Left lung (tissue), 4 donors: ENCODE measurements at regions not wholly inside any gene's neighbourhood (a gene's known extent, or its start where the extent isn't known, plus 50 kb on each side); places are given as distances from the start of the nearest gene placed in this dataset.
"Not testable (repeated sequence)": the region's sequence is repeated elsewhere in the genome, so short reads cannot be mapped to it uniquely, and the experiment has no call there.

Experiments used
- ATAC-seq: fragments of 200-7000 bp; cut with Tn5 transposase; one replicate; pipeline ENCODE4 v1.9.1; 2020; ENCODE audit warnings: moderate library complexity
- DNase-seq, 4 donors: peaks; one replicate each; pipeline ENCODE4 v3.0.0-alpha.2; 2013 to 2020
- H3K27ac ChIP-seq, 2 donors: fragments of 200-600 bp; sonication (generic) in 1 of 2; one replicate each; pipeline versions ENCODE4 v1.5.0 to v1.8.0; 2020 to 2021
- H3K27me3 ChIP-seq, 2 donors: fragments of 200-600 bp; sonication (generic) in 1 of 2; one replicate each; pipeline versions ENCODE4 v1.5.0 to v1.8.0; 2020 to 2021
- H3K36me3 ChIP-seq, 2 donors: fragments of 200-600 bp; sonication (generic) in 1 of 2; one replicate each; pipeline versions ENCODE4 v1.5.0 to v1.8.0; 2020 to 2021
- H3K4me1 ChIP-seq, 2 donors: fragments of 200-600 bp; one replicate each; pipeline ENCODE4 v1.8.0; 2021
- H3K4me3 ChIP-seq, 2 donors: fragments of 200-600 bp; sonication (generic) in 1 of 2; one replicate each; pipeline versions ENCODE4 v1.5.0 to v1.8.0; 2020 to 2021; ENCODE audit warnings: mild to moderate bottlenecking in 1 of 2
- H3K9me3 ChIP-seq, 2 donors: fragments of 200-600 bp; sonication (generic) in 1 of 2; one replicate each; pipeline versions ENCODE4 v1.5.0 to v1.8.0; 2020 to 2021
- intact Hi-C, 2 donors: fragments of 100-400 bp; cut with DNase I; formaldehyde crosslinking; loops; one replicate each; pipeline versions ENCODE4 v1.11.2 to v1.14.2; 2022
- TF ChIP-seq, protein P1 (sequence below), 2 donors: fragments of 200-600 bp; sonication (generic) in 1 of 2; IDR thresholded peaks; one replicate each; pipeline versions ENCODE4 v1.5.0 to v1.8.0; 2021; ENCODE audit warnings: antibody characterized with exemption in 2 of 2
- donor health status: DM: no; HTN: yes; CAD: no.
- donor health status: DM: no; HTN: no; CAD: no.

- ATAC-seq (no peak), DNase-seq (no peak)
- TF ChIP-seq, protein P1, sequence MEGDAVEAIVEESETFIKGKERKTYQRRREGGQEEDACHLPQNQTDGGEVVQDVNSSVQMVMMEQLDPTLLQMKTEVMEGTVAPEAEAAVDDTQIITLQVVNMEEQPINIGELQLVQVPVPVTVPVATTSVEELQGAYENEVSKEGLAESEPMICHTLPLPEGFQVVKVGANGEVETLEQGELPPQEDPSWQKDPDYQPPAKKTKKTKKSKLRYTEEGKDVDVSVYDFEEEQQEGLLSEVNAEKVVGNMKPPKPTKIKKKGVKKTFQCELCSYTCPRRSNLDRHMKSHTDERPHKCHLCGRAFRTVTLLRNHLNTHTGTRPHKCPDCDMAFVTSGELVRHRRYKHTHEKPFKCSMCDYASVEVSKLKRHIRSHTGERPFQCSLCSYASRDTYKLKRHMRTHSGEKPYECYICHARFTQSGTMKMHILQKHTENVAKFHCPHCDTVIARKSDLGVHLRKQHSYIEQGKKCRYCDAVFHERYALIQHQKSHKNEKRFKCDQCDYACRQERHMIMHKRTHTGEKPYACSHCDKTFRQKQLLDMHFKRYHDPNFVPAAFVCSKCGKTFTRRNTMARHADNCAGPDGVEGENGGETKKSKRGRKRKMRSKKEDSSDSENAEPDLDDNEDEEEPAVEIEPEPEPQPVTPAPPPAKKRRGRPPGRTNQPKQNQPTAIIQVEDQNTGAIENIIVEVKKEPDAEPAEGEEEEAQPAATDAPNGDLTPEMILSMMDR (IDR thresholded peaks at IDR 0.05), result no peak
Measured at GRCh38 chrX:118231464-118231863, 114.4 kb upstream of the WDR44 start.

DNA sequence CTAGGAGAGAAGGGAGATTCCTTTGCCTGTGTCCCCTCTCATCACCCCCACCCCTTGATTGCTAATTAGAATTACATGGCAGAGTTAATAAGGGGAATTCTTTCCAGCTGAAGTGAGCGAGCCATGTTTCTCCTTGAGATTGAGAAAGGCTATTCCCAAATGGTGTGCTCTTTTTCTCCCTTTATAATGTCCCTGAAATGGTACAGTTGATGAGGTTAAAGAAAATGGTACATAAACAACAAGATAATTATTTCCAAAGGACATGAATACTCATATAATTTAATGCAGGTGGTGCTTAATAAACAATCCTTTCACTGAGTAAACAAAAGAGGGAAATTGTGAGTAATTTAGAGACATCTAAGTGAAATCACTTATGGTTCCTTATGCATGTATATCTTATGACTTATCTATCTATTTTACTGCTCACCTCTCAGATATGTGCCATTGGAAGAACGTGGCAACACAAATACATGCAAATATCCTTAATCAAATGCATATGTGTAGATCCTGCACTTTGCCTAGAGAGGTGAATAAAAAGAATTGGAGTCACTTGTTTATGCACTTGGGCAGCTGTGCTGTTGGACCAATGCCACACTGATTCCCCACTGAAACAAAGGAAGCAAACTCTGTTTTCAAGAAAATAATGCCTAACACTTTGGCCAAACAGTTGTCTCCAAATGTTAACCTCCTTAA lies 106.6 kb upstream of the WDR44 start:
- H3K9me3 ChIP-seq, result no peaks in the 10 kb centered on the region
- DNase-seq, result no peak
- TF ChIP-seq, protein P1 (IDR thresholded peaks at IDR 0.05), result no peak

More at GRCh38 chrX:118231464-118231863, 114.4 kb upstream of the WDR44 start:
- intact Hi-C loops, result no loop called here
- Histone ChIP-seq H3K4me3 (no peak overlapping the region), H3K27me3 (no peaks in the 10 kb centered on the region), H3K36me3 (no peaks in the 10 kb centered on the region), H3K9me3 (no peaks in the 10 kb centered on the region), H3K4me1 (no peaks in the 10 kb centered on the region), H3K27ac (no peak overlapping the region)

GRCh38 chrX:118239913-118240698 lies 105.8 kb upstream of the WDR44 start:
- ATAC-seq, result no peak

More for the DNA sequence above, 106.6 kb upstream of the WDR44 start:
- no peaks in the 10 kb centered on the region for H3K36me3 ChIP-seq
- H3K27ac ChIP-seq, result no peak overlapping the region
- H3K4me3 ChIP-seq, result no peak overlapping the region
- H3K27me3 ChIP-seq, result no peaks in the 10 kb centered on the region
- no peak for ATAC-seq
- intact Hi-C loops, result no loop called here
- H3K4me1 ChIP-seq, result no peaks in the 10 kb centered on the region

DNA sequence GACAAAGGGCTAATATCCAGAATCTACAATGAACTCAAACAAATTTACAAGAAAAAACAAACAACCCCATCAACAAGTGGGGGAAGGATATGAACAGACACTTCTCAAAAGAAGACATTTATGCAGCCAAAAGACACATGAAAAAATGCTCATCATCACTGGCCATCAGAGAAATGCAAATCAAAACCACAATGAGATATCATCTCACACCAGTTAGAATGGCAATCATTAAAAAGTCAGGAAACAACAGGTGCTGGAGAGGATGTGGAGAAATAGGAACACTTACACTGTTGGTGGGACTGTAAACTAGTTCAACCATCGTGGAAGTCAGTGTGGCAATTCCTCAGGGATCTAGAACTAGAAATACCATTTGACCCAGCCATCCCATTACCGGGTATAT lies 98.9 kb upstream of the WDR44 start:
- intact Hi-C loops, H3K9me3 ChIP-seq, H3K4me1 ChIP-seq, H3K27ac ChIP-seq, H3K36me3 ChIP-seq, DNase-seq, H3K27me3 ChIP-seq, ATAC-seq, H3K4me3 ChIP-seq: not testable (repeated sequence)

More at GRCh38 chrX:118239913-118240698, 105.8 kb upstream of the WDR44 start:
- intact Hi-C loops, result no loop called here
- Histone ChIP-seq H3K9me3 (no peaks in the 10 kb centered on the region), H3K4me1 (no peaks in the 10 kb centered on the region), H3K27ac (no peak overlapping the region), H3K36me3 (no peaks in the 10 kb centered on the region), H3K27me3 (no peaks in the 10 kb centered on the region), H3K4me3 (no peak overlapping the region)
- TF ChIP-seq, protein P1 (IDR thresholded peaks at IDR 0.05), result no peak
- peak in 1 of 4 donors; percentile 41 for DNase-seq

DNA sequence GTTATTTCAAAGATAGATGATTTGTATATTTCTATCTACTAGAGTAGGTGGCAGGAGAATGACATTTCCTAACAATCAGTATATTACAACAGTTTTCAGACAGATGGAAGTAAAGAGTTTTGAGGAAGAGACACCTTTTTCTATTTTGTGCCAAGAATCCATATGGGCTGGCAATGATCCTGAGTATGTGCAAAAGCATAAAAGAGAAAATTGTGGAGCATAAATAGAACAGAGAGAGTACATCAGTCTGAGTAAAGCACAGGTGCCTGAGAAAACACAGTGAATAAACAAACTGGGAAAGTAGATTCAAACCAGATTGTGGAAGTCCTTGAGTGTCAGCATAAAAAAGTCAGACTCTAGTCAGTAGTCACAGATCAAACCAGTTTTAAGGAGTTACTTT lies 96.8 kb upstream of the WDR44 start:
- TF ChIP-seq, protein P1 (IDR thresholded peaks at IDR 0.05), result no peak
- DNase-seq (no peak), ATAC-seq (no peak)
- Histone ChIP-seq H3K9me3 (no peaks in the 10 kb centered on the region), H3K36me3 (no peaks in the 10 kb centered on the region), H3K4me1 (no peaks in the 10 kb centered on the region), H3K27me3 (no peaks in the 10 kb centered on the region), H3K27ac (no peak overlapping the region), H3K4me3 (no peak overlapping the region)
- intact Hi-C loops, result no loop called here
